Activated CD8-positive, alpha-beta memory T cell treated with anti-CD3 and anti-CD28 coated beads for 1 hour (primary cell): ENCODE measurements at regions not wholly inside any gene's neighbourhood (a gene's known extent, or its start where the extent isn't known, plus 50 kb on each side); places are given as distances from the start of the nearest gene placed in this dataset.

ENCODE experiments used
- DNase-seq, 2 donors: peaks; one replicate each; pipeline ENCODE4 v3.0.0-alpha.2; 2020; ENCODE audit warnings: low read depth in 1 of 2; ENCODE audit errors: extremely low read depth in 1 of 2

GRCh38 chrX:122500556-122500955, 683.5 kb upstream of the GRIA3 start:
- no peak for DNase-seq

GRCh38 chrX:122501652-122502051, 682.4 kb upstream of the GRIA3 start:
- DNase-seq: no peak

- DNase-seq: no peak
Measured at GRCh38 chrX:122504026-122504425, 680.1 kb upstream of the GRIA3 start.

- DNase-seq: no peak
Measured at GRCh38 chrX:122512561-122513072, 671.5 kb upstream of the GRIA3 start.

GRCh38 chrX:122517786-122518185, 666.3 kb upstream of the GRIA3 start:
- DNase-seq: no peak

- DNase-seq: no peak
Measured at GRCh38 chrX:122545778-122546177, 638.3 kb upstream of the GRIA3 start.

GRCh38 chrX:122546269-122546668, 637.8 kb upstream of the GRIA3 start:
- DNase-seq: no peak

GRCh38 chrX:122552286-122552800, 631.7 kb upstream of the GRIA3 start:
- DNase-seq: no peak

GRCh38 chrX:122555925-122556324, 628.2 kb upstream of the GRIA3 start:
- DNase-seq: no peak

GRCh38 chrX:122565952-122566351, 618.1 kb upstream of the GRIA3 start:
- DNase-seq: no peak

- DNase-seq: no peak
Measured at GRCh38 chrX:122566401-122566800, 617.7 kb upstream of the GRIA3 start.

GRCh38 chrX:122567911-122568310, 616.2 kb upstream of the GRIA3 start:
- no peak for DNase-seq

GRCh38 chrX:122572461-122572860, 611.6 kb upstream of the GRIA3 start:
- DNase-seq: no peak

- DNase-seq: no peak
Measured at GRCh38 chrX:122579036-122579435, 605.0 kb upstream of the GRIA3 start.

- no peak for DNase-seq
Measured at GRCh38 chrX:122579526-122579925, 604.6 kb upstream of the GRIA3 start.

- no peak for DNase-seq
Measured at GRCh38 chrX:122582280-122582974, 601.7 kb upstream of the GRIA3 start.

- no peak for DNase-seq
Measured at GRCh38 chrX:122582975-122583305, 601.1 kb upstream of the GRIA3 start.

GRCh38 chrX:122583551-122583950, 600.5 kb upstream of the GRIA3 start:
- no peak for DNase-seq

GRCh38 chrX:122584981-122585380, 599.1 kb upstream of the GRIA3 start:
- DNase-seq: no peak

GRCh38 chrX:122586831-122587230, 597.2 kb upstream of the GRIA3 start:
- no peak for DNase-seq

GRCh38 chrX:122591546-122591945, 592.5 kb upstream of the GRIA3 start:
- no peak for DNase-seq

- no peak for DNase-seq
Measured at GRCh38 chrX:122596998-122597397, 587.1 kb upstream of the GRIA3 start.

- no peak for DNase-seq
Measured at GRCh38 chrX:122622795-122623194, 561.3 kb upstream of the GRIA3 start.
